ENCODE measurements at regions not wholly inside any gene's neighbourhood (a gene's known extent, or its start where the extent isn't known, plus 50 kb on each side); places are given as distances from the start of the nearest gene placed in this dataset.

DNA sequence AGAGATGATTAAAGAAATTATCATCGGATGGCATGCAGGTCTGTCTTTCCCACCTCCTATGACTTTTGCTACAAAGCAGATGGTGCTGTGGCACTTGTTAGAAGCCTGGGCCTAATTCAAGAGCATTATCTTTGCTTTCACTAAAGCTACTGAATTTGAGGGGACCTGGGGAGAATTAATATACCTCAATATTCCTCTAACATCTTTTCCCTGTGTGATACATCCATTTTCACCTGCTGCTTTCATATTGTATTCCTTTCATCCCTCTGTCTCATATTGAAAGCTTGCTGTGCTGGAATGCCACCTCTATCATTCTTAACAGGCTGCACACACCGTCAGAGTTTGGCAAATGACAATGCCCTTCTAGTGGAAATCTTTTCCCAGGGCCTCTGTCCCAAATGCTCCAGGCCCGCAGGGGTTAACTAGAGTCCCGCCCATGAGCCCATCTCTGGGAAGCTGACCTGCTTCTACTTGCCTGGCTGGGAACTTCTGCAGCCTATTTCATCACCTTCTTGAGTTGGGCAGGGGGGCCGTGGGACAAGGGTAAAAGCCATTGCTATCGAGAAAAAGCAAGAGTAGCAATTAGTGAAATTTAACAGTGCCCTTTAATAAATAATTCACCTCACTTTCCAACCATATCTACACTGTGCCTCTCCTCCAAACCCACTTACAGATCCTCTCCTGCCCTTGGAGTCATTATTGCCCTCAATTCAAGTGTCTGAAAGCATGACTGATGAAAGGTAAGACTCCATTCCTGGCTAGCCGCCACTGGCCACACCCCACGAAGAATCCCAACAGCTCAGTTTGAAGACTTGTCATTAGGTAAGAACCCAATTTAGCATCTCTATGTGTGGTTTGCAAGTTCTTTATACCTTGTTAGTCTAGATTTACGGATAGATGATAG lies 126.7 kb upstream of the BTG1 start:
- Histone ChIP-seq H3K36me3 (ENCODE audit: control insufficient read depth in 1 of 2, insufficient read depth in 2 of 2, low read length in 2 of 2) (no peaks in the 10 kb centered on the region), H3K9me3 (ENCODE audit: control insufficient read depth in 1 of 2, insufficient read depth in 1 of 2, low read depth in 1 of 2, low read length in 2 of 2) (no peaks in the 10 kb centered on the region), H3K9me2 (ENCODE audit: insufficient read depth) (no peaks in the 10 kb centered on the region), H3K4me3 (replicated peaks in 1 of 2; ENCODE audit: low read depth in 1 of 2, low read length in 2 of 2) (no peak overlapping the region), H3K4me2 (ENCODE audit: low read length) (no peak overlapping the region), H2AFZ (ENCODE audit: low read depth, low read length, poor library complexity, severe bottlenecking) (no peak overlapping the region), H4K20me1 (ENCODE audit: insufficient read depth) (no peaks in the 10 kb centered on the region), H3K4me1 (ENCODE audit: control insufficient read depth in 1 of 2, insufficient read depth in 2 of 2, low read length in 2 of 2) (no peaks in the 10 kb centered on the region), H3K79me2 (ENCODE audit: insufficient read depth, low read length) (no peaks in the 10 kb centered on the region), H3K27me3 (ENCODE audit: insufficient read depth, low read length) (no peaks in the 10 kb centered on the region), H3K27ac (ENCODE audit: low read depth, low read length) (no peak overlapping the region), H3K9ac (ENCODE audit: low read length) (no peak overlapping the region)
- RAD21 ChIA-PET (ENCODE audit: low non-redundant PET in 1 of 2, low total read pairs in 2 of 2, uncharacterized antibody in 2 of 2, unreplicated experiment in 2 of 2) = no interaction called here
- BruUV-seq (replicated peaks) = no TSS peak
- POLR2A ChIA-PET = no interaction called here
- intact Hi-C loops (cut with micrococcal nuclease) = no loop called here
- ATAC-seq (no peak), DNase-seq (ENCODE audit: low read depth, low spot score) (no peak)
- CTCF ChIA-PET = no interaction called here
- TF ChIP-seq RAD21 (IDR thresholded peaks at IDR 0.05; ENCODE audit: low read depth) (no peak), SP1 (IDR thresholded peaks at IDR 0.05; ENCODE audit: low read depth) (no peak), TCF7L2 (IDR thresholded peaks at IDR 0.05; ENCODE audit: borderline replicate concordance, extremely low read depth, insufficient read depth, insufficient read length) (no peak), POLR2AphosphoS5 (IDR thresholded peaks at IDR 0.05; ENCODE audit: low read depth, low read length) (no peak), EZH2 (IDR thresholded peaks at IDR 0.05) (no peak), FOSL1 (IDR thresholded peaks at IDR 0.05; ENCODE audit: low read depth) (no peak), ELF1 (IDR thresholded peaks at IDR 0.05; ENCODE audit: borderline replicate concordance, low read depth) (no peak), ZNF274 (IDR thresholded peaks at IDR 0.05; ENCODE audit: low read depth, low read length) (no peak), EZH2phosphoT487 (IDR thresholded peaks at IDR 0.05; ENCODE audit: borderline replicate concordance) (no peak), SIN3A (IDR thresholded peaks at IDR 0.05; ENCODE audit: low read depth) (no peak), CEBPB (IDR thresholded peaks at IDR 0.05; ENCODE audit: low read depth) (no peak), JUND (IDR thresholded peaks at IDR 0.05) (no peak)
- TF ChIP-seq, protein P1, sequence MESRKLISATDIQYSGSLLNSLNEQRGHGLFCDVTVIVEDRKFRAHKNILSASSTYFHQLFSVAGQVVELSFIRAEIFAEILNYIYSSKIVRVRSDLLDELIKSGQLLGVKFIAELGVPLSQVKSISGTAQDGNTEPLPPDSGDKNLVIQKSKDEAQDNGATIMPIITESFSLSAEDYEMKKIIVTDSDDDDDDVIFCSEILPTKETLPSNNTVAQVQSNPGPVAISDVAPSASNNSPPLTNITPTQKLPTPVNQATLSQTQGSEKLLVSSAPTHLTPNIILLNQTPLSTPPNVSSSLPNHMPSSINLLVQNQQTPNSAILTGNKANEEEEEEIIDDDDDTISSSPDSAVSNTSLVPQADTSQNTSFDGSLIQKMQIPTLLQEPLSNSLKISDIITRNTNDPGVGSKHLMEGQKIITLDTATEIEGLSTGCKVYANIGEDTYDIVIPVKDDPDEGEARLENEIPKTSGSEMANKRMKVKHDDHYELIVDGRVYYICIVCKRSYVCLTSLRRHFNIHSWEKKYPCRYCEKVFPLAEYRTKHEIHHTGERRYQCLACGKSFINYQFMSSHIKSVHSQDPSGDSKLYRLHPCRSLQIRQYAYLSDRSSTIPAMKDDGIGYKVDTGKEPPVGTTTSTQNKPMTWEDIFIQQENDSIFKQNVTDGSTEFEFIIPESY (IDR thresholded peaks at IDR 0.05; ENCODE audit: extremely low read depth, insufficient replicate concordance, low read length) = no peak
- TF ChIP-seq, protein P2, sequence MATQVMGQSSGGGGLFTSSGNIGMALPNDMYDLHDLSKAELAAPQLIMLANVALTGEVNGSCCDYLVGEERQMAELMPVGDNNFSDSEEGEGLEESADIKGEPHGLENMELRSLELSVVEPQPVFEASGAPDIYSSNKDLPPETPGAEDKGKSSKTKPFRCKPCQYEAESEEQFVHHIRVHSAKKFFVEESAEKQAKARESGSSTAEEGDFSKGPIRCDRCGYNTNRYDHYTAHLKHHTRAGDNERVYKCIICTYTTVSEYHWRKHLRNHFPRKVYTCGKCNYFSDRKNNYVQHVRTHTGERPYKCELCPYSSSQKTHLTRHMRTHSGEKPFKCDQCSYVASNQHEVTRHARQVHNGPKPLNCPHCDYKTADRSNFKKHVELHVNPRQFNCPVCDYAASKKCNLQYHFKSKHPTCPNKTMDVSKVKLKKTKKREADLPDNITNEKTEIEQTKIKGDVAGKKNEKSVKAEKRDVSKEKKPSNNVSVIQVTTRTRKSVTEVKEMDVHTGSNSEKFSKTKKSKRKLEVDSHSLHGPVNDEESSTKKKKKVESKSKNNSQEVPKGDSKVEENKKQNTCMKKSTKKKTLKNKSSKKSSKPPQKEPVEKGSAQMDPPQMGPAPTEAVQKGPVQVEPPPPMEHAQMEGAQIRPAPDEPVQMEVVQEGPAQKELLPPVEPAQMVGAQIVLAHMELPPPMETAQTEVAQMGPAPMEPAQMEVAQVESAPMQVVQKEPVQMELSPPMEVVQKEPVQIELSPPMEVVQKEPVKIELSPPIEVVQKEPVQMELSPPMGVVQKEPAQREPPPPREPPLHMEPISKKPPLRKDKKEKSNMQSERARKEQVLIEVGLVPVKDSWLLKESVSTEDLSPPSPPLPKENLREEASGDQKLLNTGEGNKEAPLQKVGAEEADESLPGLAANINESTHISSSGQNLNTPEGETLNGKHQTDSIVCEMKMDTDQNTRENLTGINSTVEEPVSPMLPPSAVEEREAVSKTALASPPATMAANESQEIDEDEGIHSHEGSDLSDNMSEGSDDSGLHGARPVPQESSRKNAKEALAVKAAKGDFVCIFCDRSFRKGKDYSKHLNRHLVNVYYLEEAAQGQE (IDR thresholded peaks at IDR 0.05; ENCODE audit: low read depth) = no peak
- TF ChIP-seq, protein P3, sequence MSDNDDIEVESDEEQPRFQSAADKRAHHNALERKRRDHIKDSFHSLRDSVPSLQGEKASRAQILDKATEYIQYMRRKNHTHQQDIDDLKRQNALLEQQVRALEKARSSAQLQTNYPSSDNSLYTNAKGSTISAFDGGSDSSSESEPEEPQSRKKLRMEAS (IDR thresholded peaks at IDR 0.05) = no peak
- TF ChIP-seq, protein P4, sequence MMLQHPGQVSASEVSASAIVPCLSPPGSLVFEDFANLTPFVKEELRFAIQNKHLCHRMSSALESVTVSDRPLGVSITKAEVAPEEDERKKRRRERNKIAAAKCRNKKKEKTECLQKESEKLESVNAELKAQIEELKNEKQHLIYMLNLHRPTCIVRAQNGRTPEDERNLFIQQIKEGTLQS (IDR thresholded peaks at IDR 0.05) = no peak
- TF ChIP-seq, protein P5, sequence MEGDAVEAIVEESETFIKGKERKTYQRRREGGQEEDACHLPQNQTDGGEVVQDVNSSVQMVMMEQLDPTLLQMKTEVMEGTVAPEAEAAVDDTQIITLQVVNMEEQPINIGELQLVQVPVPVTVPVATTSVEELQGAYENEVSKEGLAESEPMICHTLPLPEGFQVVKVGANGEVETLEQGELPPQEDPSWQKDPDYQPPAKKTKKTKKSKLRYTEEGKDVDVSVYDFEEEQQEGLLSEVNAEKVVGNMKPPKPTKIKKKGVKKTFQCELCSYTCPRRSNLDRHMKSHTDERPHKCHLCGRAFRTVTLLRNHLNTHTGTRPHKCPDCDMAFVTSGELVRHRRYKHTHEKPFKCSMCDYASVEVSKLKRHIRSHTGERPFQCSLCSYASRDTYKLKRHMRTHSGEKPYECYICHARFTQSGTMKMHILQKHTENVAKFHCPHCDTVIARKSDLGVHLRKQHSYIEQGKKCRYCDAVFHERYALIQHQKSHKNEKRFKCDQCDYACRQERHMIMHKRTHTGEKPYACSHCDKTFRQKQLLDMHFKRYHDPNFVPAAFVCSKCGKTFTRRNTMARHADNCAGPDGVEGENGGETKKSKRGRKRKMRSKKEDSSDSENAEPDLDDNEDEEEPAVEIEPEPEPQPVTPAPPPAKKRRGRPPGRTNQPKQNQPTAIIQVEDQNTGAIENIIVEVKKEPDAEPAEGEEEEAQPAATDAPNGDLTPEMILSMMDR (IDR thresholded peaks at IDR 0.05 in 2 of 3, conservative IDR thresholded peaks at IDR 0.05 in 1 of 3; ENCODE audit: borderline replicate concordance in 1 of 3, insufficient read depth in 1 of 3, low read depth in 2 of 3, low read length in 2 of 3) = no peak

All from HCT116 (cell line).